Stimulated activated CD4-positive, alpha-beta T cell treated with anti-CD3 and anti-CD28 coated beads, TNF-alpha, amount 100 ng/mL, for 24 hours (primary cell): ENCODE measurements at regions not wholly inside any gene's neighbourhood (a gene's known extent, or its start where the extent isn't known, plus 50 kb on each side); places are given as distances from the start of the nearest gene placed in this dataset.
"Not testable (repeated sequence)": the region's sequence is repeated elsewhere in the genome, so short reads cannot be mapped to it uniquely, and the experiment has no call there.

Source experiments
- DNase-seq, 3 experiments: peaks; one replicate each; pipeline ENCODE4 v3.0.0-alpha.2; 2020; ENCODE audit warnings: low read depth in 3 of 3

GRCh38 chr3:83251490-83251889 is 1490.0 kb upstream of the GBE1 start:
- DNase-seq = no peak

DNA sequence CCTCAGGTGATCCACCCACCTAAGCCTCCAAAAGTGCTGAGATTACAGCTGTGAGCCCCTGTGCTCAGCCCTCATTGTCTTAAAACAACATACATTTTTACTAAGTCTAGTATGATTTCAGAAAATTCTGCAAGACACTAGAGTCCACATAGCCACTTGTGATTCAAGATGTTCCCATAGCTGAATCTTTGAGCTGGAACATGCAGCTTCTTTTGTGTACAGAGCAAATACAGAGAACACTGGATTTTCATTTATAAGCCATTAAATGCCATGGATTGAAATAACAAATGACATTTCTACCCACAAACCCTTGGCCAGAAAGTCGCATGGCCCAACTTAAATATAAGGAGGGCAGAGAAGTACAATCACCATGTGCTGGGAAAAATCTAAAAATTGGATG is 1489.2 kb upstream of the GBE1 start:
- DNase-seq = no peak

- no peak for DNase-seq
These were observed 1487.0 kb upstream of the GBE1 start for GRCh38 chr3:83248454-83248853.

DNA sequence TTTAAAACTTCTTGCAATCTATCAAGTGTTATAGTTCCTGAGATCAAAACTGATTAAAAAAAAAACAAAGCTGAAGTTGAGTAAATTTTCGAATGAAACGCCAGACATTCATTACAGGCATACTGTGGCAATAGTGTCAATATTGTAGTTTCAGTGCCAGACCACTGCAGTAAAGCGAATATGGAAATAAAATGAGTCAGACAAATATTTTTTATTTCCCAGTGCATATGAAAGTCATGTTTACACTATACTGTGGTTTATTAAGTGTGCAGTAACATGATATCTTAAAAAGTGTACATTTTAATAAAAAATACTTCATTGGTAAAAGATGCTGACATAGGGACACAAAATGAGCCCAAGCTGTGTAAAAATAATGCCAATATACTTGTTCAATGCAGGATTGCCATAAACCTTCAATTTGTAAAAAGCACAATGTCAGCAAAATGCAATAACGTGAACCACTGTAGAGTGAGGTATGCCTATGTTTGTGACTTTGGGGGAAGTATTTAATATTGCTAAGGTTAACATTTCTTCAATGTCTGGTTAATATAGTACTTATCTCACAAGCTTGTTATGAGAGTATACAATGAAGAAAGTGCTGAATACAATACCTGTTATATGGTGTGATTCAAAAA is 1473.9 kb upstream of the GBE1 start:
- no peak for DNase-seq

DNA sequence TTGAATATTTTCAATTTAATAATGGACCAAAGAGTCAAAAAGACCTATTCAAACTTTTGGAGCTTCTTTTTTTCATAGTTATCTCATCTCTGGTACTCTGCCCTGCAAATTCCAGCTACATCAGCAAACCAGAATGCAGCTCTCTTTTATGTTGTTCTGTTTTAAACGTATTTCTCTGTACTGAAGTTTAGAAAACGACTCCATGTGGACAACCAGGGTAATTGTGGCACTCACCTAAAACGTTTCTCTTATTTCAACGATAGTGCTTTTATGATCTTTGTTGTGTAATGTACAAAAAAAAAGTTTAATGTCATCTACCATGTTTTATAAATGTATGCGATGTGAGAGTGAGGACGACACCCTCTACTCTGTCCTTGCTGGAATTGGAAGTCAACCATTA is 1472.3 kb upstream of the GBE1 start:
- no peak for DNase-seq

DNA sequence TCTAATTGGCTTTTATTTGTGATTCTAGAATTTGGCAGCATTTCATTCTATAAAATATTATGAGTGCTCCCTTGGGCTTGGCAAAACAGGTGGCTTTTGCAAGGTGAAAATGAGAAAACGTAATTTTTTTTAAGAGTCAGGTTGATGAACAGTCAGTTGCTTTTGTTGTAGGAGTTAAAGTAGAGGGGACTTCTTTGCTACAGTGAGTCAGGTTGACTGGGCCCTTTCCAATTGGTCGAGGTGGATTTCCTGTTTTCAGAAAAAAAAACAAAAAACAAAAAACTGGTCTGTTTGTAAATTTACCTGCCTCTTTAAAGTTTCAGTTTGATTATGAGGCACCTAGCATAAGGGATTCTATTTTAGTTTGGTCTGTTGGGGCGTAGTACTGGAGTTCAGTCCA is 1469.4 kb upstream of the GBE1 start:
- no peak for DNase-seq

- no peak for DNase-seq
These were observed 1468.9 kb upstream of the GBE1 start for GRCh38 chr3:83230376-83230775.

GRCh38 chr3:83226751-83227150 is 1465.3 kb upstream of the GBE1 start:
- DNase-seq = no peak

DNA sequence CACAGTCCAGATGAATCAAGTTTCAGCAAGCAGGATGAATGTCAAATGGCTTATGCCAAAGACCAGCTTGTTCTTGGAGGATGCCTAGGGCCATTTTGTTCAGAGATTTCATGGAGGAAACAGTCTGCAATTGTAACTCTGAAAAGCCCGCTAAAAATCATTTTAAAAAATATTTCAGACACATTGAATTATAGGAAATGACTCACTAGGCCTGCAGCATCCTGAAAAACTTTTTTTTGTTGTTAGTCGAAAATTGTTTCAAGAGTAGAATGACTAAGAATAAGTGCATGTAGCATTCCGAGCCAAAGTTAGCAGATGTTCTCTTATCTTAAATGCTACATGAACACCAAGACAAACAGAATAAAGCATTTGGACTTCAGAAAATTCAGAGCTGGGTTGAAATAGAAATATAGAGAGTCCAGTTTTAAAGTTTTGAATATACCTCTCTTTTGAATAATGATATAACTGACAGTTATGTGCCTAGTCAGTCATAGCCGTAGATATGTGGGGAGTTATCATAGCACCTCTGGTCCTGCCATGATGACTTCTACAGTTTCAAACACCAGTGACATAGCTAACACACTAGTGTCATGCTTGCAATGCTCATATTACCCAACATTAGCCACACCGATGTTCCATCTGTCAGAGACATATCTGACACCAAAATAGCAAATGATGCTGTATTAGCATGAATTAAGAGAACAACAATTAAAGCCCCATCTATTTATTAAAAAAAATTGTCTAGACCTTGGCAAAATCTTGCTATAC is 1462.8 kb upstream of the GBE1 start:
- no peak for DNase-seq

DNA sequence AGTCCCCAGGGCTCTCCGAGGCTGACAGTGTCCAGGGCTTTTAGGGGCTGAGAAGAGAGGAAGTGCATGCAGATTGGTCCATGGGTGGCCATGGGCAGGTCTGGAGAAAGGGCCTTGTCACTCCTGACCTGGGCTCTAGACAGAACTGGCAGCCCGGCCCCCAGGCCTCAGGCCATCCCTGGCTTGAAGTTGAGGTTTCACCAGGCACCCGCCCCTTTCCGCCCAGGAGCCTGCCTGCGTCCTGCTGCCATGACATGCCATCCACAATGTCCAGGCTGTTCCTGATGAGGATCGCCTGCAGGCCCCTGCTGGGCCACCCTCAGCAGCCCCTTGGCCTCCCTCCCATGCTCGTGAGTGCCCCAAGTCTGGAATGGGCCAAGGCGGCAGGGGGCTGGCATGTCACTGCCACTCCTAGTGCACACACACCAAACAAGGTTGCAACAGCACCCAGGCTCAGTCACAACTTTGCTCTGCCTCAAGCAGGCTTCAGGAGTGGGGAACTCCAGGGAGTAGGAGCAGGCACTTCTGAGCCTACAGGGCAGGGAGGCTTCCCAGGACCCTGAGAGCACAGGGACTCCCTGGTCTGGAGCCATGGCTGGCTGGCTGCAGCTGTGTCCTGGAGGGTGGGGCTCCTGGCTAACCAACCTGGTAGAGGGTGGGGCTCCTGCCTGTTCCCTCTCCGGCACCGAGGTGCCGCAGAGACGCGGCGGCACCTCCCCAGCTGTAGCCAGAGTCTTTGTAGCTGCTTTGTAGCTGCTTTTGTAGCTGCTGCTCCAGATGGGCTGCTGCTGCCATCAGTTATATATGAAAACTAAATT is 1457.1 kb upstream of the GBE1 start:
- DNase-seq = no peak

DNA sequence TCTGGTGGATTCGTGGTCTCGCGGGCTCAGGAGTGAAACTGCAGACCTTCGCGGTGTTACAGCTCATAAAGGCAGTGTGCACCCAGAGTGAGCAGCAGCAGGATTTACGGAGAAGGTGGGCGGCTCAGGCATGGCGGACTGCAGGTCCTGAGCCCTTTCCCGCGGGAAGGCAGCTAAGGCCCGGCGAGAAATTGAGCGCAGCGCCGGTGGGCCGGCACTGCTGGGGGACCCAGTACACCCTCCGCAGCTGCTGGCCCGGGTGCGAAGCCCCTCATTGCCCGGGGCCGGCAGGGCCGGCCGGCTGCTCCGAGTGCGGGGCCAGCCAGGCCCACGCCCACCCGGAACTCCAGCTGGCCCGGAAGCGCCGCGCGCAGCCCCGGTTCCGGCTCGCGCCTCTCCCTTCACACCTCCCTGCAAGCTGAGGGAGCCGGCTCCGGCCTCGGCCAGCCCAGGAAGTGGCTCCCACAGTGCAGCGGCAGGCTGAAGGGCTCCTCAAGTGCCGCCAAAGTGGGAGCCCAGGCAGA is 1456.2 kb upstream of the GBE1 start:
- not testable (repeated sequence) for DNase-seq

DNA sequence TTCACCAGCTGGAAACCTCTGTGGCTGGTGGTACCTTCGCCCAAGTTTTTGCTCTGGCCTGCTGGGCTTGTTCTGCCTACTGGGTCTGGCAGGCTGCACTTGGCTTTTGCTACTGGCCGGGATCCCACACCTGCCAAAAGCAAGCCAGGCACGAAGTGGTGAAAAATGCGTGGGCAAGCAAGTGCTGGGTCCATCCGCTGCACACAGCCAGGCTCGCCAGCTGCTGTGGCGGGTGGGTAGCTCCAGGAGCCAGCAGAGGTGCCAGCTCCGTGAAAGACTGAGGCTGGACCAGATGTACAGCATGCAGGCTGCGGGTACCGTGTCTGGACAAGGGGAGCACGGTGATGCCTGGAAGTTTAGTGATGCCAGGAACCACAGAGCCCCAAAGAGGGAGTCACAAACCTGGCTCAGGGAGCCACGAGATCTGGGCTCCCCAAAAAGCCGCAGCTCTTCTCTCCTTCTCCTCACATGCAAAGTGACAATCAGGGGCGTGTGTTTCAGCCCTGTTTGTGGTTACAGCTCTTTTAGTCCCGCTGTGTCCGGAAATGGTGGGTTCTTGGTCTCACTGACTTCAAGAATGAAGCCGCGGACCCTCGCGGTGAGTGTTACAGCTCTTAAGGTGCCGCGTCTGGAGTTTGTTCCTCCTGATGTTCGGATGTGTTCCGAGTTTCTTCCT is 1455.6 kb upstream of the GBE1 start:
- DNase-seq = no peak

- no peak for DNase-seq
These were observed 1433.8 kb upstream of the GBE1 start for GRCh38 chr3:83195243-83195642.

- DNase-seq = no peak
These were observed 1432.1 kb upstream of the GBE1 start for GRCh38 chr3:83193526-83193925.

GRCh38 chr3:83189634-83190033 is 1428.2 kb upstream of the GBE1 start:
- DNase-seq = no peak

DNA sequence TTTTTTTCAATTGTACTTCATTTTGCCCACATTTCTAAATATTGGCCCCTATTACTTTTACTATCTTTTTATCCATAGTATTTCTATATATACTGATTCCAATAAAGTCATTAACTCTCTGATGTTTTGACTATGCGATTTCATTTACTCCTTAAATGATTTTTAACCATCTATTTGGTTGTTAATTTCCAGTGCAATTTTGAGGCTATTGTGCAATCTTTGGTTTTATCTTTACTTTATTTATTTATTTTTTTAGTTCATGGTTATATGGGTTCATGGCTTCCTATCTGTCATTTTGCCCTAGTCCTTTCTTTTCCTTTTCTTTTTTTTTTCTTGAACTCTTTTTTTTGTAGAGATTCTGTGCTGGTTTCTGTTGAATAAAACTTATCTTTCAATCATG is 1408.0 kb upstream of the GBE1 start:
- no peak for DNase-seq

DNA sequence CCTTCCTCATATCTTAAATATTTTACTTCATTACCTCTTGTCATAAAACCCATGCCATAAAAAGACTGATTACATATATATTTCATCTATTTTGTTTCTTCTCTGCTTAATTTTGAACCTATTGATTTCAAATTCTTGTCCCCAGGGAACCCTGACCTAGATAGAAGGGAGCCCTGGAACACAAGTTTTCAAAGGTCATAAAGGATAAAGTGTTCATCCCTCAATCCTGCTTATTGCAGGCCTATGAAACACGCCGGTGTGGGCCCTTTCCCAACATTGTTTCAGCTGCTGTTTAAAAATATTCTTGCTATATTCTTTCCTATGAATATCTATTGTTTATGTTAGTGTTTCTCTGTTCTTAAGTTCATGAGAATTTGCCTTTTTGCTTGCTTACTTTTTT is 1389.5 kb upstream of the GBE1 start:
- no peak for DNase-seq

GRCh38 chr3:83140983-83141382 is 1379.5 kb upstream of the GBE1 start:
- no peak for DNase-seq

DNA sequence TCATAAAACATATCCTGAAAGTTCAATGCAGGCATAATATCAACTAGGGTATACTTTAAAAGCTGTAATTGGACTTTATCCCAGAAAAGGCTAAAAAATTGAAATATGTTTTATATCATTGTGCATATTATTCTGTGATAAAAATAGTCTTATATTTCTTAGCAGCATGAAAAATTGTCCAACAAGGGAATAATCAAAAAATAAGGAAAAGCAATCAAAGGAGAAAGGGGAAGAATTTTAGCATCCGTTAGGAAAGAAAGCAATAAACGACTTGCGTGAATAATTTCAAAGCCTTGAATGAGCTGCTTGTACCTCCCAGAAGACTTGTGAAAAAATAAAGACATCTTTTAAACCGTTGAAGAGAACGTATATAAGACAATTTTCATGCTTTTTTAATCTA is 1369.8 kb upstream of the GBE1 start:
- no peak for DNase-seq

DNA sequence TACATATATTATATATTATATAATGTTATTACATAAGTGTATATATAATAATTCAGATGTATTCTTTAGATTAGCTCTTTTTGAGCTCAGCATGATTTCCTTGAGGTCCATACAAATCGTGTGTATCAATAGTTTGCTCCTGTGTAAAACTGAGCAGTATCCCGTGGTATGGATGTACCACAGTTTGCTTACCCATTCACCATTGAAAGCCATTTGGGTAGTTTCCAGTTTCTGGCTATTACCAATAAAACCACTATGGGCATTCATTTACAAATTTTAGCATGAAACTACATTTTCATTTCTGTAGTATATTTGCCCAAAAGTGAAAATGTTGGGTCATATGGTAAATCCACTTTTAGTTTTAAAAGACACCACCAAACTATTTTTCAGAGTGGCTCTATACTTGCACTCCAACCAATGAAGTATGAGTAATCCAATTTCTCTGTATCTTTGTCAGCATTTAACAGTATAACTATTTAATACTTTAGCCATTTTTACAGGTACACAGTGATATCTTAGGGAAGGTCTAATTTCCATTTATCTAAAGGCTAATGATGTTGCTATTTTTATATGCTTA is 1361.4 kb upstream of the GBE1 start:
- DNase-seq = no peak

DNA sequence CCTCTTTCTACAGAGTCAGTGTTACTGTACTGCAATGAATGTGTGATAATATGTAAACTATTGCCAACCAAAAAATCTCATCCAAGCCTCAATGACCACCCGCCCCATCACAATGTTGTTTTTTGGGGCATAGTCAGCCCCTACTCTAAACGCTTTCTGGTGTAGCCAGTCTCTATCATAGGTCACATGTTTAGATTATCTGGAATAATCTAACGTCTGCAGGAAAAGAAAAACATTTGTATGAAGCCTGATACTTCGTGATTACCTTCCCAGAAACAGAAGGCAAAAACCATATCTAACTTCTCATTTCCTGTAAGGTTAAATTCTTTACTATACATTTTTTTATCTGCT is 1331.8 kb upstream of the GBE1 start:
- no peak for DNase-seq
